DOHH2 (cell line): ENCODE measurements at regions not wholly inside any gene's neighbourhood (a gene's known extent, or its start where the extent isn't known, plus 50 kb on each side); places are given as distances from the start of the nearest gene placed in this dataset.

ENCODE experiments used
- H3F3A ChIP-seq: fragments of 200-600 bp; sonication (generic), shearing (Covaris generic); 2 replicates; pipeline ENCODE4 v1.6.0; 2016; ENCODE audit warnings: antibody characterized with exemption, mild to moderate bottlenecking; ENCODE audit not compliant: control insufficient read depth, insufficient read depth
- H3K27ac ChIP-seq: fragments of 200-600 bp; sonication (generic); 2 replicates; pipeline ENCODE4 v1.5.1; 2014; ENCODE audit warnings: low read depth, mild to moderate bottlenecking, low read length, moderate library complexity
- H3K27me3 ChIP-seq: fragments of 200-600 bp; sonication (generic); 2 replicates; pipeline ENCODE4 v1.6.1; 2014; ENCODE audit warnings: mild to moderate bottlenecking, low read length, mixed read lengths; ENCODE audit not compliant: control insufficient read depth
- H3K36me3 ChIP-seq: fragments of 200-600 bp; sonication (generic); 2 replicates; pipeline ENCODE4 v1.6.1; 2014; ENCODE audit warnings: mild to moderate bottlenecking, low read length, moderate library complexity, mixed read lengths; ENCODE audit not compliant: control insufficient read depth
- H3K4me1 ChIP-seq: fragments of 200-600 bp; sonication (generic); 2 replicates; pipeline ENCODE4 v1.6.1; 2014; ENCODE audit warnings: mild to moderate bottlenecking, low read length, mixed read lengths; ENCODE audit not compliant: control insufficient read depth
- H3K4me2 ChIP-seq: fragments of 200-600 bp; sonication (generic); 2 replicates; pipeline ENCODE4 v1.6.0; 2014; ENCODE audit warnings: mild to moderate bottlenecking, low read length, moderate library complexity
- H3K4me3 ChIP-seq: fragments of 200-600 bp; sonication (generic); 2 replicates; pipeline ENCODE4 v1.5.1; 2014; ENCODE audit warnings: mild to moderate bottlenecking, low read length, mixed read lengths
- H3K79me2 ChIP-seq: fragments of 200-600 bp; sonication (generic); 2 replicates; pipeline ENCODE4 v1.6.1; 2014; ENCODE audit warnings: mild to moderate bottlenecking, low read length, mixed read lengths; ENCODE audit not compliant: control insufficient read depth
- H3K9me2 ChIP-seq: fragments of 200-600 bp; sonication (generic); replicated peaks from 2 replicates; pipeline ENCODE4 v1.6.1; 2014; ENCODE audit warnings: mild to moderate bottlenecking, low read length, mixed read lengths; ENCODE audit not compliant: control insufficient read depth
- H3K9me3 ChIP-seq: fragments of 200-600 bp; sonication (generic); 2 replicates; pipeline ENCODE4 v1.6.1; 2014; ENCODE audit warnings: antibody characterized with exemption, low read length, mixed read lengths; ENCODE audit not compliant: control insufficient read depth, insufficient read depth
- H4K20me1 ChIP-seq: fragments of 200-600 bp; sonication (generic); 2 replicates; pipeline ENCODE4 v1.6.0; 2014; ENCODE audit warnings: low read depth, mild to moderate bottlenecking, antibody characterized with exemption, low read length, moderate library complexity; ENCODE audit not compliant: control insufficient read depth, insufficient read depth
- CTCF ChIP-seq: fragments of 200-600 bp; sonication (generic); IDR thresholded peaks from one replicate; pipeline ENCODE4 v1.5.1; 2014; ENCODE audit warnings: antibody characterized with exemption, mild to moderate bottlenecking, low read depth, low read length; ENCODE audit not compliant: poor library complexity, severe bottlenecking
- EZH2phosphoT487 ChIP-seq: fragments of 200-600 bp; sonication (generic); IDR thresholded peaks from 2 replicates; pipeline ENCODE4 v1.6.1; 2017; ENCODE audit warnings: borderline replicate concordance, mild to moderate bottlenecking, antibody characterized with exemption, low read length, moderate library complexity, mixed read lengths

- Histone ChIP-seq H4K20me1 (no peaks in the 10 kb centered on the region), H3F3A (no peaks in the 10 kb centered on the region), H3K4me1 (no peaks in the 10 kb centered on the region), H3K79me2 (no peaks in the 10 kb centered on the region), H3K4me3 (no peak overlapping the region), H3K9me2 (no peaks in the 10 kb centered on the region), H3K4me2 (no peak overlapping the region), H3K36me3 (no peaks in the 10 kb centered on the region), H3K27me3 (peaks cover 3% of the 10 kb centered on the region; the same call in 1 of the 2 replicates), H3K9me3 (no peaks in the 10 kb centered on the region), H3K27ac (no peak overlapping the region)
- TF ChIP-seq CTCF (no peak), EZH2phosphoT487 (no peak)
Measured at GRCh38 chr4:77481856-77482255, 123.8 kb upstream of the CXCL13 start.

DNA sequence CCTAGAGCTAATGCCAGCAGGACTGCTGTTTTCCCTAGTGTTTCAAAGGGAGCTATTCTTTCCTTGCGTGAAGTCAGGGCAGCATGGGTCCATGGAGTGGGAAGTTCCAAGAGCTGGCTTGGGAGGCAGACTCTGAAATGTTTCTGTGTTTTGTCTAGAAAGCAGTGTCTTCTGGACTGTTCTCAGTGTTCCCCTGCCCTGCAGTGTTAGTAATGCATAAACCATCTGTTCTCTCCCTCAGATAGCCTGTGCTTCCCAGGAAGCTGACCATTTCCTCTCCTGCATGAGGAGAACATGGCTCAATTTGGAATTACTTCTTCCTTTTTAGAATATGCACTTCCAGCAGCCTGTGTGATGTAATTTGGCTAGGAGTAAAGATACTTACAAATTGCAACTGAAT, 116.7 kb upstream of the CXCL13 start:
- H4K20me1 ChIP-seq: no peaks in the 10 kb centered on the region
- no peak overlapping the region for H3K27ac ChIP-seq
- no peaks in the 10 kb centered on the region for H3K36me3 ChIP-seq
- H3K9me3 ChIP-seq: no peaks in the 10 kb centered on the region
- no peaks in the 10 kb centered on the region for H3K27me3 ChIP-seq
- no peak overlapping the region for H3K4me2 ChIP-seq
- TF ChIP-seq EZH2phosphoT487: no peak
- no peak for TF ChIP-seq CTCF
- no peak overlapping the region for H3K4me3 ChIP-seq
- no peaks in the 10 kb centered on the region for H3K79me2 ChIP-seq
- no peaks in the 10 kb centered on the region for H3F3A ChIP-seq
- H3K9me2 ChIP-seq: no peaks in the 10 kb centered on the region
- no peaks in the 10 kb centered on the region for H3K4me1 ChIP-seq

GRCh38 chr4:77493120-77493752, 112.4 kb upstream of the CXCL13 start:
- no peaks in the 10 kb centered on the region for H3K4me1 ChIP-seq
- no peaks in the 10 kb centered on the region for H3K9me3 ChIP-seq
- no peaks in the 10 kb centered on the region for H3K9me2 ChIP-seq
- no peak overlapping the region for H3K4me2 ChIP-seq
- no peaks in the 10 kb centered on the region for H3F3A ChIP-seq
- no peaks in the 10 kb centered on the region for H3K27me3 ChIP-seq
- no peaks in the 10 kb centered on the region for H4K20me1 ChIP-seq
- TF ChIP-seq EZH2phosphoT487 (no peak), CTCF (no peak)
- no peaks in the 10 kb centered on the region for H3K79me2 ChIP-seq
- no peak overlapping the region for H3K4me3 ChIP-seq
- no peak overlapping the region for H3K27ac ChIP-seq
- no peaks in the 10 kb centered on the region for H3K36me3 ChIP-seq
